ENCODE measurements at regions not wholly inside any gene's neighbourhood (a gene's known extent, or its start where the extent isn't known, plus 50 kb on each side); places are given as distances from the start of the nearest gene placed in this dataset.

DNA sequence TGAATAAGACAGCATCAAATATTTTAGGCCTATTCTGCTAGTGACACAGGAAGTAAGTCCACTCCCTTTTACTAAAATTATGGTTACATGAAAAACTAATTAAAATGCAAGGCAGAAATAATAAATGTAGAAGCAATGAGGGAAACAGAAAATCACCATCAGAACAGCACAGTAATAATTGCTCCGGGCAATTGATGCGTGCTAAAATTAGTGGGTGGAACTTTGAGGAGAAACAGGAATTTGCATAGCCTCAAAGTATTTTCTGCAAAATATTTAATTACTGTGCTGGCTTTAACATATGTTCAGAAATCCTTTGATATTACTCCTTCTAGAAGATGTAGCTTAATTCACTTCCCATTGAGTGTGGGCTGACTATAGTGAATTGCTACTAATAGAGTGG lies 654.3 kb upstream of the RAB6C start:
- H3K36me3 Mint-ChIP-seq = no peaks in the 10 kb centered on the region
- no peak overlapping the region for H3K27ac Mint-ChIP-seq
- H3K9me3 Mint-ChIP-seq = no peaks in the 10 kb centered on the region
- H3K27me3 Mint-ChIP-seq = no peaks in the 10 kb centered on the region
- no peak overlapping the region for H3K4me3 Mint-ChIP-seq
- H3K4me1 Mint-ChIP-seq = no peaks in the 10 kb centered on the region

DNA sequence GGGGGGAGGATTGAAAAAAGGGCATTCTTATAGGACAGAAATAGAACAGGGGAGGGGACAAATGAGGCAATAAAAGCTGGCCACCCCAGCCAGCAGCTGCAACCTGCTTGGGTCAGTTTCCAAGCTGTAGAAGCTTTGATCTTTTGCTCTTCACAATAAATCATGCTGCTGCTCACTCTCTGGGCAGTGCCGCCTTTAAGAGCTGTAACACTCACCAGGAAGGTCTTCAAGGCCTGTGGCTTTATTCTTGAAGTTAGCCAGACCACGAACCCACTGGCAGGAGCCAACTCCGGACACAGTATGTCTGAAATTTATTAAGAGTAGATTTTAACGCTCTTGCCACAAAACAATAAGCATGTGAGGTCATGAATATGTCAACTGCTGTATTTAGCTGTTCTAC lies 649.9 kb upstream of the RAB6C start:
- Mint-ChIP-seq H3K9me3 (no peaks in the 10 kb centered on the region), H3K27me3 (no peaks in the 10 kb centered on the region), H3K36me3 (no peaks in the 10 kb centered on the region), H3K27ac (no peak overlapping the region), H3K4me1 (no peaks in the 10 kb centered on the region), H3K4me3 (no peak overlapping the region)

DNA sequence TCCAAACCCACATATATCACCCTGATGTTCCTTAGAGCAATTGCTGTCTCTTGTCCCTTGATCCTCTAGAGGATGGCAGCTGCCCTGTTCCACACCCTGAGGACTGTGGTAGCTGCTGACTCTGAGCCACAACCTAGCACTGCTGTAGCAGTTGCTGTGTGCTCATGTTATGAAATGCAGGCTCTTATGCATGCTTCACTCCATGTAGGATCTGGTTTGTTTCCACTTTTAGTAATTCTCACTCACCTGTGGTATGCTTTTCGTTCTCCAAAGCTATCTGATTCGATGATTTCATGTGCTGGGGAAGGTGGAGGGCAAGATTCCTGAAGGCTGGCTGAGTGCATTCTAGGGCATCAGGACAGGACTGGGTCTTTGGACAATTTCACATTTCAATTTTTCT lies 649.0 kb upstream of the RAB6C start:
- no peak overlapping the region for H3K27ac Mint-ChIP-seq
- no peaks in the 10 kb centered on the region for H3K36me3 Mint-ChIP-seq
- H3K4me3 Mint-ChIP-seq = no peak overlapping the region
- no peaks in the 10 kb centered on the region for H3K27me3 Mint-ChIP-seq
- no peaks in the 10 kb centered on the region for H3K4me1 Mint-ChIP-seq
- no peaks in the 10 kb centered on the region for H3K9me3 Mint-ChIP-seq

GRCh38 chr2:129331638-129332037 lies 647.8 kb upstream of the RAB6C start:
- no peak overlapping the region for H3K27ac Mint-ChIP-seq
- no peaks in the 10 kb centered on the region for H3K27me3 Mint-ChIP-seq
- H3K4me3 Mint-ChIP-seq = no peak overlapping the region
- no peaks in the 10 kb centered on the region for H3K4me1 Mint-ChIP-seq
- H3K36me3 Mint-ChIP-seq = no peaks in the 10 kb centered on the region
- H3K9me3 Mint-ChIP-seq = no peaks in the 10 kb centered on the region

GRCh38 chr2:129334128-129334527 lies 645.3 kb upstream of the RAB6C start:
- no peak overlapping the region for H3K4me3 Mint-ChIP-seq
- peaks cover 8% of the 10 kb centered on the region for H3K9me3 Mint-ChIP-seq
- no peak overlapping the region for H3K27ac Mint-ChIP-seq
- no peaks in the 10 kb centered on the region for H3K4me1 Mint-ChIP-seq
- H3K36me3 Mint-ChIP-seq = no peaks in the 10 kb centered on the region
- H3K27me3 Mint-ChIP-seq = peaks cover under 1% of the 10 kb centered on the region

DNA sequence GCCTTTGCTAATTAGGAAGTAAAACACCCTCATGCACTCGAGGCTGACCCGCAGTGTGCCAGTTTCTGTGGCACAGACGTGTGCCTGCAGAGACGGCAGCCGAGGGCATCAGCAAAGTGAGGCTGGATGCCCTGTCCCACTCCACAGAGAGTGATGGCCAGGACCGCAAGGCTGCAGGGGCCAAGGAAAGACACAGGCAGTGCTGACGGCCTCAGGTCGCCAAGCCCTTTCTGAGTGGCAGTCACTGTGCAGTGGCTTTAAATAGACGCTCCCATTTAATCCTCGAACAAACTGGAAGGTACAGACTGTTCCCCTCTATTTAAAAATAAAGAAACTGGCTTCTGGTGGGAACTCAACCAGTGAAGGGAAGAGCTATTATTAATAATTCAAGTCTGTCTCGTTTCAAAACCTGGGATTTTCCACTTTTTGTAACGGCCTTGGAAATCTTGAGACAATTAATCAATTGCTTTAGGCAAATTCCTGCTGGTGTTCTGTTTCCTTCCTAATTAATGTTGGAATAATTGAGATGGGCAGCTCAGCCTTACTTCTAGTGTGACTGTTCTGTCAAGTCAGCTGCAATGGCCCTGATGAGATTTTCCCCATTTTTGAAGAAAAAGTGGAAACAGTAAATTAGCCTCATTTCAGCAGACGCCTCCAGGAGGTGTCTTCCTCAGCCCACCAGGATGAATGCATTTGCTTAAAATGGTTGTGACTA lies 644.6 kb upstream of the RAB6C start:
- Mint-ChIP-seq H3K27me3 (peaks cover 1% of the 10 kb centered on the region), H3K4me3 (no peak overlapping the region), H3K27ac (no peak overlapping the region), H3K4me1 (no peaks in the 10 kb centered on the region), H3K36me3 (no peaks in the 10 kb centered on the region), H3K9me3 (peaks cover 8% of the 10 kb centered on the region)

- no peak overlapping the region for H3K4me3 Mint-ChIP-seq
- peaks cover 1% of the 10 kb centered on the region for H3K27me3 Mint-ChIP-seq
- no peak overlapping the region for H3K27ac Mint-ChIP-seq
- no peaks in the 10 kb centered on the region for H3K36me3 Mint-ChIP-seq
- H3K9me3 Mint-ChIP-seq = peaks cover 17% of the 10 kb centered on the region
- no peaks in the 10 kb centered on the region for H3K4me1 Mint-ChIP-seq
Measured at GRCh38 chr2:129336276-129336675, 643.2 kb upstream of the RAB6C start.

DNA sequence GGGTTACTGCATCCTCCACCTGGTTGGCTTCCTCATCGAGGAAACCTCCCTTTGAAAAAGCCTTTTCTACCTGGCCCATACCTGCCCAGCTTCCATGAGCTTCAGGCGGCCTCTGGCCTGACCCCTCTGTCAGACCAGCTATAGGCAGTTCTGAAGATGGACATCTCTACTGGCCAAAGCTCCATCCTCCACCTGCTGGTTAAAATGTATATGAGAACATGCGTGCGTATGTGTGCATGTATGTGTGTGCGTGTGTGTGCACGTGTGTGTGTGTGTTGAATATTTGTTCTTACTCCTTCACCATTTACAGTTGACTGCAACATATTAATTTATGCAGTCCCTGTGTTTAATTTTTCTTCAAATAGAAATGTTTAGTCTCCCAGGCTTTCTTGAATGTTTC lies 642.4 kb upstream of the RAB6C start:
- no peaks in the 10 kb centered on the region for H3K36me3 Mint-ChIP-seq
- H3K4me3 Mint-ChIP-seq = no peak overlapping the region
- no peaks in the 10 kb centered on the region for H3K4me1 Mint-ChIP-seq
- H3K27me3 Mint-ChIP-seq = peaks cover 3% of the 10 kb centered on the region
- H3K9me3 Mint-ChIP-seq = peaks cover 21% of the 10 kb centered on the region
- no peak overlapping the region for H3K27ac Mint-ChIP-seq

- H3K36me3 Mint-ChIP-seq = no peaks in the 10 kb centered on the region
- peaks cover 4% of the 10 kb centered on the region for H3K27me3 Mint-ChIP-seq
- H3K4me3 Mint-ChIP-seq = no peak overlapping the region
- H3K9me3 Mint-ChIP-seq = peaks cover 8% of the 10 kb centered on the region
- H3K27ac Mint-ChIP-seq = no peak overlapping the region
- H3K4me1 Mint-ChIP-seq = no peaks in the 10 kb centered on the region
Measured at GRCh38 chr2:129345540-129345939, 633.9 kb upstream of the RAB6C start.

DNA sequence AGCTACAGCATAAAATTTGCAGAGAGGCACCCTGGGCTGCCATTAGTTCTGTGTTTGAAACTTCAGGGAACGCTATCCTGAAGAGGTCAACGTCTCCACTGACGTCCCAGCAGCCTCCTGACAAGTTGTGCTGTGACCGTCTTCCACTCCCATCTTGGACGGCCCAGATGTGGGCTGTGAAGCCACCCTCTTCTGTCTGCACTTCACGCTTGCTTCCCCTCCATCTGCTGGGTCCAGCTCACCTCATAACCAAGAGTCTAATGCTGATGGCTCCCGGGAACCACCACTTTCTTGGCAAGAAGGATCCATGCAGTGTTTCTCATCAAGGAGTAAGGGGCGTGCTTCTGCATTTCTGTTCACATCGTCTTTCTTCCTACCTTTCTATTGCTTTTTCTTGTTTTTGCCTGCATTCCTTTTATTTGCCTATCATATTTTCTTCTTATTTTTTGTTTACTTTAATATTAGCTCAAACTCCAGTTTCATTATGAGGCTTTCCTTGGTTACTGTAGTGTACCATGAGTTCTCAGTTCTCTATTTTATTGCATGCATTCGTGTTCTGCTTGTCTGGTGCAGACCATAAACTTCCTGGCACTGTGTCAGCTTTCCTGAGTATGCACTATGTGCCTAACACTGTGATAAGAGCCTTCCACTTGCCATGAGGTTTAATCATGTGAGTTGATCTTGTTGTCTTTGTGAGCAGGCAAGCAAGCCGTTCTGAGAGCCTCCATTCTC lies 631.8 kb upstream of the RAB6C start:
- Mint-ChIP-seq H3K27ac (no peak overlapping the region), H3K36me3 (no peaks in the 10 kb centered on the region), H3K4me1 (no peaks in the 10 kb centered on the region), H3K9me3 (no peaks in the 10 kb centered on the region), H3K27me3 (peaks cover 1% of the 10 kb centered on the region), H3K4me3 (no peak overlapping the region)

GRCh38 chr2:129354631-129355030 lies 624.8 kb upstream of the RAB6C start:
- H3K4me1 Mint-ChIP-seq = no peaks in the 10 kb centered on the region
- no peaks in the 10 kb centered on the region for H3K36me3 Mint-ChIP-seq
- H3K27me3 Mint-ChIP-seq = peaks cover 1% of the 10 kb centered on the region

GRCh38 chr2:129361688-129362087 lies 617.8 kb upstream of the RAB6C start:
- H3K27ac Mint-ChIP-seq = no peak overlapping the region
- no peaks in the 10 kb centered on the region for H3K4me1 Mint-ChIP-seq
- peaks cover 2% of the 10 kb centered on the region for H3K27me3 Mint-ChIP-seq
- H3K36me3 Mint-ChIP-seq = no peaks in the 10 kb centered on the region
- H3K4me3 Mint-ChIP-seq = no peak overlapping the region
- no peaks in the 10 kb centered on the region for H3K9me3 Mint-ChIP-seq

More at GRCh38 chr2:129354631-129355030, 624.8 kb upstream of the RAB6C start:
- no peak overlapping the region for H3K4me3 Mint-ChIP-seq
- H3K27ac Mint-ChIP-seq = no peak overlapping the region
- H3K9me3 Mint-ChIP-seq = no peaks in the 10 kb centered on the region

DNA sequence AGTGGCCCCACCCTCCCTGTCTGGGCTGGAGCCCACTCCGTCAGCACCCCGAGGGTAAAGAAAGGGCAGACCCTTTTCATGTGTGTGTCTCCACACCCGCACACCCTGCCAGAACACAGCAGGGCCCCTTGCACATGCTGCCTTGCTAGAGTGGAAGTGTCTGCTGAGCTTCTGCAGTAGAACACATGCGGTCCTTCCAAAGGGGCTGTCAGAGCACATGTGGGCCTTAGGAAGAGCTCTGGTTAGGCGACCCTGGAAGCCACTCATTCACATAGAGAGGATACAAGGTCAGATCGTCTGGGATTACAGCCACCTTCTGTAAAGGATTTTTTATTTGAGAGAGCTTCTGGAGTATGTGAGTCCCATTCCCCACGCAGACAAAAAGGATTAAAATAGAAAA lies 613.2 kb upstream of the RAB6C start:
- H3K4me1 Mint-ChIP-seq = no peaks in the 10 kb centered on the region
- H3K9me3 Mint-ChIP-seq = no peaks in the 10 kb centered on the region
- H3K36me3 Mint-ChIP-seq = no peaks in the 10 kb centered on the region
- no peak overlapping the region for H3K4me3 Mint-ChIP-seq
- H3K27ac Mint-ChIP-seq = no peak overlapping the region
- peaks cover 2% of the 10 kb centered on the region for H3K27me3 Mint-ChIP-seq

DNA sequence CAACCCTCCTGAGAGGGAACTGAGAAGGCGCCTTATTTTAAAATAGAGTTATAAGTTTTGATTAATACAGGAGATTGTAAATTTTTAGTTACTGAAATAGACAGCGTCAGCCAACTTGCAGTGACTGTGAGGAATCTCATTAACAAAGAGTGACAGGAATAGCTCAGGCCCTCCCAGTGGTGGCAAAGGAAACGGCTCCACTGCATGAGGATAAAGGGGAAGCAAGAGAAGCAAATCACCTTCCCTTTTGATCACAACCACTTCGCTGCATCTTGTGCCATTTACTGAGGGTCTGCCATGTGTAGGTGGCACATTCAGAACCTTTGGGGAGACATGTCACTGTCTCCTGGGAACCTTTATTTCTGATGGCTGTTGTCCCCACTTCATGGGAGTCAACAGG lies 612.4 kb upstream of the RAB6C start:
- no peaks in the 10 kb centered on the region for H3K9me3 Mint-ChIP-seq
- H3K27me3 Mint-ChIP-seq = peaks cover 2% of the 10 kb centered on the region
- H3K4me1 Mint-ChIP-seq = no peaks in the 10 kb centered on the region
- H3K36me3 Mint-ChIP-seq = no peaks in the 10 kb centered on the region
- H3K4me3 Mint-ChIP-seq = no peak overlapping the region
- H3K27ac Mint-ChIP-seq = no peak overlapping the region

GRCh38 chr2:129369437-129369836 lies 610.0 kb upstream of the RAB6C start:
- H3K4me1 Mint-ChIP-seq = no peaks in the 10 kb centered on the region
- no peaks in the 10 kb centered on the region for H3K9me3 Mint-ChIP-seq
- H3K4me3 Mint-ChIP-seq = no peak overlapping the region
- H3K36me3 Mint-ChIP-seq = no peaks in the 10 kb centered on the region
- no peak overlapping the region for H3K27ac Mint-ChIP-seq
- no peaks in the 10 kb centered on the region for H3K27me3 Mint-ChIP-seq

DNA sequence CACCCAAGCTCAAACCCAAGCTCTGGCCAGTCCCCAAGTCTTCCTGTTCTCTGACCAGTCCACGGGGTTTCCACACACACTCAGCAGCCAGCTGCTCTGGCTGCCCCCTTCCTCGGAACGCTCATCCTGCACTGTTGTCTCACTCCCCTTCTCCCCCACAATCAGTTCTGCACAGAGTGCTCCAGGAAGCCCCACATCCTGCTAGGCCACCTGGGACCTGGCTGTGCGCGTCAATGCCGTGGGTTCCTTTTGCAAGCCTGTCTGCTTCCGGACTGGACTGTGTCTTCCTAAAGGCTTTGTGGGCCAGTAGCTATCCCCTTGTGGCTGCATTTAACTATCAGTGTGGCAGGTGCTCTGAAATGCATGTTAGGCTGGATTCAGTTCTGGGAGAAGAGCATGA lies 605.0 kb upstream of the RAB6C start:
- Mint-ChIP-seq H3K4me3 (no peak overlapping the region), H3K4me1 (no peaks in the 10 kb centered on the region), H3K27me3 (no peaks in the 10 kb centered on the region), H3K36me3 (no peaks in the 10 kb centered on the region), H3K27ac (no peak overlapping the region), H3K9me3 (no peaks in the 10 kb centered on the region)

Data from activated naive CD4-positive, alpha-beta T cell treated with anti-CD3 and anti-CD28 coated beads, Interleukin-2, amount 50 U/mL, for 24 hours (primary cell).